ENCODE measurements at regions not wholly inside any gene's neighbourhood (a gene's known extent, or its start where the extent isn't known, plus 50 kb on each side); places are given as distances from the start of the nearest gene placed in this dataset.
"Not testable (repeated sequence)": the region's sequence is repeated elsewhere in the genome, so short reads cannot be mapped to it uniquely, and the experiment has no call there.

GRCh38 chr7:113030489-113030888 is 56.1 kb downstream of the GPR85 start:
- DNase-seq = no peak

DNA sequence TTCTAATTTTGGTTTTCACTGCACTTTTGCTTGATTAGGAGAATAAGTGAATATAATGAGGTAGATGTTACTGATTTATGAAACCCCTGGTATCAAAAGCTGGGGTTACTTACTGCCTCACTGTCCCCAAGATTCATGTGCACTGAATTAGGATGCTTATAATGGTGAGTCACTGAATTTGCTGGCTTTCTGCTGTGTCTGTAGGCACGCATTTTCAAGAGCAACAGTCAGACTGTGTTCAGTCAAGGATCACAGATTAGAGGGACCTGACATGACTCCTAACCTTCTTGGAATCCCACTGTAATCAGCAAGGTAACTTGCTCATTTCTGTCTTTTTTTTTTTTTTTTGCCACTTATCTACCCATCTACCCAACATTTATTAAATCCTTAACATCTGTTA is 59.7 kb downstream of the GPR85 start:
- DNase-seq = no peak

GRCh38 chr7:113017144-113017857 is 69.3 kb downstream of the GPR85 start:
- not testable (repeated sequence) for DNase-seq

- DNase-seq = no peak
Measured at GRCh38 chr7:113015034-113015645, 71.5 kb downstream of the GPR85 start.

DNA sequence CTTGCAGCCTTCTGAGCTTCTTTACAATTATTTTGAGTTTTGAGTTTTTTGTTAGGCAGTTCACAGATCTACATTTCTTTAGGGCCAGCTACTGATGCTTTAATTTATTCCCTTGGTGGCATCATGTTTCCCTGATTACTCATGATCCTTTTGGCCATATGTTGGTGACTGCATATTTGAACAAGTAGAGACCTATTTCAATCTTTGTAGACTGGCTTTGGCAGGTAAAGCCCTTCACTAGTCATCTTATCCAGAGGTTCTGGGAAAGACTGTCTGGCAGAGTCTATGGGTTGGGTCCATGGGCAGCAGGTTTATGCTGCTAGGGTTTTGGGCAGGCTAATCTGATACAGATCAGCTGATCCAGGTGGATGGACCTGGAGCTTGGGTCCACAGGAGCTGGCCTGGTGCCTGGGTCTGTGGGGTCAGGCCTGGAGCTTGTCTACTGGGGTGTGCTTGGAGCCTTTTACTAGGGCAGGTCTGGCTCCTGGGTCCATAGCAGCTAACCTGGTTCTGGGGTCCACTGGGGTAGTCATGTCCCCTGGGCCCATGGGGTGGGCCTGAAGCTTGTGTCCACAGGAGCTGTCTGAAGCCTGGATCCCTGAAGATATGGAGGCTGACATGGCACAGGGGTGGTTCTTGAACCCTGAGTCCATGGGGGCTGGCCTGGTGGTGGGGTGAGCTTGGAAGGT is 72.7 kb downstream of the GPR85 start:
- no peak for DNase-seq

DNA sequence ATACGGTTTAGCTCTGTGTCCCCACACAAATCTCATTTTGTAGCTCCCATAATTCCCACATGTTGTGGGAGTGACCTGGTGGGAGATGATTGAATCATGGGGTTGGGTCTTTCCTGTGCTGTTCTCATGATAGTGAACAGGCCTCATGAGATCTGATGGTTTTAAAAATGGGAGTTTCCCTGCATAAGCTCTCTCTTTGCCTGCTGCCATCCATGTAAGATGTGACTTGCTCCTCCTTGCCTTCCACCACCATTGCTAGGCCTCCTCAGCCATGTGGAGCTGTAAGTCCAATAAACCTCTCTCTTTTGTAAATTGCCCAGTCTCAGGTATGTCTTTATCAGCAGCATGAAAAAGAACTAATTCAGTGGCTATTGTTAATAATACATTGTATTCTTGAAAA is 73.8 kb downstream of the GPR85 start:
- DNase-seq = not testable (repeated sequence)

- DNase-seq = no peak
Measured at GRCh38 chr7:113010377-113010776, 76.2 kb downstream of the GPR85 start.

DNA sequence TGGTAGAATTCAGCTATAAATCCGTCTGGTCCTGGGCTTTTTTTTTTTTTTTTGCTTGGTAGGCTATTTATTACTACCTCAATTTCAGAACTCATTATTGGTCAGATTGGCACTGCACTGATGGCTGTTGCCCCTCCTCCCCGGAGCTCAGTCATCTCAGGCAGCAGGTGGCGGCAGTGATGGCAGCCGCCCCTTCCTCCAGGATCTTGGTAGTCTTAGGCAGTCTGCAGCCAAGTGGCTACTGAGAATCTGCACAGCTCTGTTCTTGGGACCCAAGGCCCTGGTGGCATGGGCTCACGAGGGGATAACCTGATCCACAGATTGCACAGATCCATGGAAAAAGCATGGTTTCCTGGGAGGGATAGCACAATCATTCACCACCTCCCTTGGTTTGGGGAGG is 77.9 kb downstream of the GPR85 start:
- no peak for DNase-seq

DNA sequence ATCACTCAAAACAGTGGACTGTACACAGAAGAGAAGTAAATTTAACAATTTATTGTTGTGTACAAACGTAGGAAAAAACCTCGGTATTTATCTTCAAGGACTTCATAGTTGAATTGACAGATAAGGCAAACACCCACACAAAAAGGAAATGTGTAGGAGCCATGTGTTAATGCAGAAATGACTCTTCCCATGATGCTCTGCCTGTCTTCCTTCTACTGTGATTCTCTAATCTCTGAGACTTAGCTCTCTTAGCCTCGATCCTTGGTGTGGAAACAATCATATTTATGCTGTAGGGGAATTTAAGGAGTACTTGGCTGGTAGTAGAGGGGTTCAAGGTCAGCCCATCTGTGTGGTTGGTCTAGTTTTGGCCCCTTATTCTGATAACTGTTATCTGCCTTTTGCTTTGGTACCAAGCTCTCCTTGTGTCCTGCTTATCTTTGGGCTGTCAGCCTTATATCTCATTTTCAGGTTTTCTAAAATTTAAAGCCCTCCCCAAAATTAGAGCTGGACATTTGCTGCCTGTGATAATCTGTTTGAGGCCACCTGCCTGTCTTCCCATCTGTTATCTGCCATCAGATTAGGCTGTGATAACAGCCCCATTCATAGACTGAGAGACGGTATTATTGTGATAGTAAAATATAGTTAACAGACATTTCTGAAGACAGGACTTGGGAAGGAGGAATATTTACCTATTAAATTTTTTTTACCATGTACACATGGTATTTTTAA is 81.7 kb downstream of the GPR85 start:
- no peak for DNase-seq

- DNase-seq = no peak
Measured at GRCh38 chr7:113000316-113001020, 86.2 kb downstream of the GPR85 start.

GRCh38 chr7:112997831-112998230 is 88.8 kb downstream of the GPR85 start:
- DNase-seq = no peak

DNA sequence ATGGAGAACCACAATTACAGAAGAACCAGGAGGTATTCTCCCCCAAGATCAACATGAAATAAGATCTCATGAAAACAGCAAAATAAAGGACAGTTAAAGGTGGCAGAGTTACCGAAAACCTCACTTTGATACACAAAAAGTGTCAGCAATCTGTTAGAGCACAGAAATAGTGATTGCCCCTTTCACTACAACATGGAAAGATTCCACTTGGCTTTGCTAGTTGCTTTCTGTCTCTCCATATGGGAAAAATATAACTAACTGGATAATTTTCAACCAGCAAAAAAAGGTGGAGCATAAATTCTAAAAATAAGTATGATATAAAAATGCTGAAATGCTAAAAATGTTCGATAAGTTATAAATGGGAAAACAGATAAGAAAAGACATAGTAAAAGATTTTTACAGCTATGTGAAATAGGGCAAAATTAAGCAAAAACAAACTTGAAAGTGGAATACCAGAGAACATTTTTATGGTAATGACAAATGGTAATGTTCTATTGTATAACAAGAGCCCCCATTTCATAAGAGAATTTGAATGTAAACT is 90.2 kb downstream of the GPR85 start:
- DNase-seq = no peak

DNA sequence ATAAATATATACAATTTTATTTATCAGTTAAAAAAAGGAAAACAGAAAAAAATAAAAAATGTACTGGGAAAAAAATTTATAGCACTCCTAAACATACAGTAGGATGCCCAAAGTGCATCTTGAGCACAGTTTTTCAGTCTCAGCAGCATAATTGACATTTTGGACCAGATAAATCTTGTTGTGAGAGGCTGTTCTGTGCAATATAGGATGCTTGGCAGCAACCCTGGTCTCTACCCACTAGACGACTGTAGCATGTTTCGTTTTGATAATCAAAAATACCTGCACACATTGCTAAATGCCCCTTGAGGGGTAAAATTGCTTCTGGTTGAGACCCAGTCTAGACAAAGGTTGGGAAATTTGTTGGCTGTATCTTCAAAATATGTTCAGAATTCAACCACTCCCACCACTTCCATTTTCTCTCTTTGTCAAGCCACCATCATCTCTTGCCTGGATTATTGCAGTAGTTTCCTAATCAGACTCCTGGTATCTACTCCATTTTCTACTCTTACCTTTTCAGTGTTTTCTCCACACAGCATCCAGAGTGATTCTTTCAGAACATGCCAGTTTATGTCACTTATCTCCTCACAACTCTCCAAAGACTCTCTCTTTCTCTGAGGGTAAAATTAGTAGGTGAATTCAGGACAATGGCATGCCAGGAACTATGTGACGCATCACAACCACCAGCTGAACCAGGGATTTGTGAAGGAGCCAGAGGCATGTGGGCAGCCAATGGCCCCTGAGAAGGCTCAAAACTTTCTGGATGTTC is 91.4 kb downstream of the GPR85 start:
- DNase-seq = no peak

- DNase-seq = no peak
Measured at GRCh38 chr7:112994656-112995055, 92.0 kb downstream of the GPR85 start.

DNA sequence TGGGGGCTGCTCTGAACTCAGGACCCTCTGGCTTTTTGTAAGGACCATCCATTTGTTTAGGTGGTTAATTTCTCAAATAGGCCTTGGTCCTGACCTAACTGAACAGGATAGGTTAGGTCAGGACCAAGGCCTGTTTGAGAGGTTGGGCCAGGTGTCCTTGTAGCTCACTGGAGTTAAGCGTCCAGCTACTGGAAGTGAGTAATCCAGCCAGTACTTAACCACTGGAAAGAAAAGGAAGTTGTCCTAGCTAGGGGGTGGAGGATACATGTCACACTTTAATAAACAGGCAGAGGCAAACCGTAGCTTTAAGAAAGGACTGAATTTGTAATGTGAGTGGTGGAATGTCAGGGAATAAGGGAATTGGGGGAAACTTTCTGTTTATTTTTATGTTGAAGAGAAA is 96.0 kb downstream of the GPR85 start:
- DNase-seq = no peak

DNA sequence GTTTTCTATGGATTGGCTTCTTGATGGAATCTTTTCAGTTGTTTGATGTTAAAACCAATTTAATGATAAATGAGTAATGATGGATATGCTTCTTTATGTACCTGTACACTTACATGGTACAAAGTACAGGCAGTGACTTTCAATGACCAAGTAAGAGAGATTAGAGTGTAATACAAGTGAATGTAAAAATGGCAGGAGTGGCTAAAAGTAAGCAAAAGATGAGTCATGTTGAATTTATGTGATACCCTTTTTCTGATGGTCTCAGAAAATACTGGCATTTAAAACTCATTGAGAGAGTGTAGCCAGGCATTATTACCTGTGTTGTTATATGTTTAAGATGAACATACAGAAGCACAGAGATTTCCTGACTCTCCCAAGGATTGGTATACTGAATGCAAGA is 97.1 kb downstream of the GPR85 start:
- no peak for DNase-seq

- DNase-seq = no peak
Measured at GRCh38 chr7:112987171-112987570, 99.5 kb downstream of the GPR85 start.

DNA sequence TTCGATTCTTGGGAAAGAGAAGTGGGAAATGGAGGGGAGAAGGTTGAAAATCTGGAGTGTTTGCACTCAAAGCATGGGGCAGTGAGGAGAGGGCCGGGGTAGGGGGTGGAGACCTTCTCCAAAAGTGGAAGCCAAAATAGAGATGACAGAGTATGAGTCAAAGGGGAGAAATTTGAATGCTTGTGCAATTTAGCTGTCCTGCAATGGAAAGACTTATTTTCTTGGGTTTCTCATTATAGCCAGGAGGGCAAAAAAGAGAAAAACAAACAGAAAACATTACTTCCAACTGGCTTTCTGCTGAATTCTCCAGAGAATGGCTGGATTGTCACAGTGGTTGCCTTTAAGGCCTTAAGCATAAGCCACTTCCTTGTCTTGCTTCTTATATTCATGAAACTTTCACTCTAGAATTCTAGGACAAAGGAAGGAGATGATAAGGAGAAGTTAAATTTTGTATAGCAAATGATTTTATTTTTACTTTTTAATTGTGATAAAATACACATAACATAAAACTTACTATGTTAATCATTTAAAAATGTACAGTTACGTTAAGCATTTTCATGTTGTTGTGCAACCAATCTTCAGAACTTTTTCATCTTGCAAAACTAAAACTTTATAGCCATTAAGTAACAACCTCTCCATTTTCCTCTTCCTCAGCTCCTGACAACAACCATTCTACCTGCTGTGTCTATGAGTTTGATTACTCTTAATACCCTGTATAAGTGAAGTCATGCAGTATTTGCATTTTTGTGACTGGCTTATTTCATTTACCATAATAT is 100.2 kb downstream of the GPR85 start:
- DNase-seq = no peak

GRCh38 chr7:112985377-112985987 is 101.1 kb downstream of the GPR85 start:
- DNase-seq = no peak

GRCh38 chr7:112982441-112983063 is 104.1 kb downstream of the GPR85 start:
- no peak for DNase-seq

Measured in activated CD4-positive, alpha-beta T cell treated with anti-CD3 and anti-CD28 coated beads for 48 hours (primary cell).